ENCODE measurements at regions not wholly inside any gene's neighbourhood (a gene's known extent, or its start where the extent isn't known, plus 50 kb on each side); places are given as distances from the start of the nearest gene placed in this dataset.
"Not testable (repeated sequence)": the region's sequence is repeated elsewhere in the genome, so short reads cannot be mapped to it uniquely, and the experiment has no call there.

DNA sequence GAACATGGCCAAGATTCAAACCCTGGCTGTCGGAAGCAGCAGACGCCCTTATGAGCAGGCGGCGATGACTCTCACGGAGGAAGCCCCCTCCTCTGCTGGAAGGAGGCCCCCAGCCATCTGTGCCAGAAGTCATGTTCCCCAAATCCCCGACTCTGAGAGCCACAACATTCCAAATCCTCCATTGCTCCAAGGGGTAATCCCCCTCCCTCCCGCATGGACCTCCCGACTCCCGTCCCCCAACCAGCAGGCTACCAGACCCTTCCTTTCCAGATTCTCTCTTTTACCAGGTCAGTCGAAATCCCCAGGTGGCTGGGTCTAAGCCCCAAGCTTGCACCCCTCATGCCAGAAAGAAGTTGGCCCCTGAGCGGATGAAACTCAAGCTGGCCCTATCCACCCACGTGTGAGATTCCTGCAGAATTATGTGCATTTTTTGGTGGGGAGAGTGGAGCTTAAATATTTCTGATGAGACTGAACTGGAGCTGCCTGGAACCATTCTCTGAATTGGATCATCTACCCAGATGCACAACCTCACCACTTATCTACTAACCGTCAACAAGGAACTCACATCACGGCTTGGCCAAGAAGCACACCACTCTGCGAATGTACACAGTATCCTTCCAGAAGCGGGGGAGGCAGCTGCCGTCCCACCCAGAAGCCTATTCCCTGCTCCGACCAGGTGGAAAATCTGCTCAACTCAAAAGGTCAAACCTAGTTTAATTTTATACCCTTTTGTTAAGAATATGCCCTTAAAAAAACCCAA lies 283.5 kb downstream of the C16orf95 start:
- DNase-seq (ENCODE audit: low spot score), result no peak

DNA sequence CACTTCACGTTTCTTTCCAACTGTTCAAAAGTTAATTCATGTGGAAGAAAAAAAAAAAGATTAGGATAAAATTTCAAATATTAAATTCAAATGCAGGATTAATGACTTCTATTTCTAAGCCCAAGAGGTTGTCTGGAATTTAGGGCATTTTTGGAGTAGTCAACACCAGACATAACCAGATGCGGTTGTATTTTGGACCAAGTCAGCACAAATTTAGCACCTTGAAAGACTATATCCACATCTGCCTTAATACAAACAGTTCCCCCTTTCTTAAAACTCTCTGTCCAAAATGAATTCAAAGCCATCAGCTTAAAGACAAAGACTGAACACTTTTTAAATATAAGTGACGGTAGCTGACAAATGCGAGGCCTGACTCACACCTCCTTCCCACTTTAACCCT lies 282.9 kb downstream of the C16orf95 start:
- no peak for DNase-seq (ENCODE audit: low spot score)

DNA sequence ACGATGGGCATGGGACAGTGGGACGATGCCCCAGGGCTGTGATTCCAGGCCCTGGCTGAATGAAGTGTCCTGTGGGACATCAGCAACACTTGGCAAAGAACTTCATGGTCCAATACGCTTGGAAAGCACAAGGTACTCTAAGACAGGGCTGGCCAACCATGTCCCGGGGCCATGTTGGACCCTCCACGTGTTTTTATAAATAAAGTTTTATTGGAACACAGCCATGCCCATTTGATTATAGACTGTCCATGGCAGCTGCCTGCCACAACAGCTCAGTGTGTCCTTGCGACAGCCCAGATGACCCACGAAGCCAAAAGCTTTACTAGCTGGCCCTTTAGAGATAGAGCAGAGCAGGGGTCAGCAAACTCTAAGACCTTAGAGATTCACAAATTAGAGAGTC lies 282.1 kb downstream of the C16orf95 start:
- DNase-seq (ENCODE audit: low spot score), result no peak

GRCh38 chr16:87037012-87037411 lies 280.2 kb downstream of the C16orf95 start:
- no peak for DNase-seq (ENCODE audit: low spot score)

DNA sequence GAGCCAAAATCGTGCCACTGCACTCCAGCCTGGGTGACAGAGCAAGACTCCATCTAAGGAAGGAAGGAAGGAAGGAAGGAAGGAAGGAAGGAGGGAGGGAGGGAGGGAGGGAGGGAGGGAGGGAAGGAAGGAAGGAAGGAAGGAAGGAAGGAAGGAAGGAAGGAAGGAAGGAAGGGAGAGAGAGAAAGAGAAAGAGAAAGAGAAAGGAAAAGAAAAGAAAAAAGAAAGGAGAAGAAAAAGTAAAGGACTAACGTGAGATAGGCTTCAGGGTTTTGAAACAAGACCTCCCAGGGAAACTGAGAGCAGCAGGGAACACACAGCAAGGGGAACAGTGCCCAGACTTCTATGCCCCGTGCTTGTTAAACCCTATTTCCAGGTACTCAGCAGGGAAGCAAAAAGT lies 278.7 kb downstream of the C16orf95 start:
- DNase-seq (ENCODE audit: low spot score), result not testable (repeated sequence)

DNA sequence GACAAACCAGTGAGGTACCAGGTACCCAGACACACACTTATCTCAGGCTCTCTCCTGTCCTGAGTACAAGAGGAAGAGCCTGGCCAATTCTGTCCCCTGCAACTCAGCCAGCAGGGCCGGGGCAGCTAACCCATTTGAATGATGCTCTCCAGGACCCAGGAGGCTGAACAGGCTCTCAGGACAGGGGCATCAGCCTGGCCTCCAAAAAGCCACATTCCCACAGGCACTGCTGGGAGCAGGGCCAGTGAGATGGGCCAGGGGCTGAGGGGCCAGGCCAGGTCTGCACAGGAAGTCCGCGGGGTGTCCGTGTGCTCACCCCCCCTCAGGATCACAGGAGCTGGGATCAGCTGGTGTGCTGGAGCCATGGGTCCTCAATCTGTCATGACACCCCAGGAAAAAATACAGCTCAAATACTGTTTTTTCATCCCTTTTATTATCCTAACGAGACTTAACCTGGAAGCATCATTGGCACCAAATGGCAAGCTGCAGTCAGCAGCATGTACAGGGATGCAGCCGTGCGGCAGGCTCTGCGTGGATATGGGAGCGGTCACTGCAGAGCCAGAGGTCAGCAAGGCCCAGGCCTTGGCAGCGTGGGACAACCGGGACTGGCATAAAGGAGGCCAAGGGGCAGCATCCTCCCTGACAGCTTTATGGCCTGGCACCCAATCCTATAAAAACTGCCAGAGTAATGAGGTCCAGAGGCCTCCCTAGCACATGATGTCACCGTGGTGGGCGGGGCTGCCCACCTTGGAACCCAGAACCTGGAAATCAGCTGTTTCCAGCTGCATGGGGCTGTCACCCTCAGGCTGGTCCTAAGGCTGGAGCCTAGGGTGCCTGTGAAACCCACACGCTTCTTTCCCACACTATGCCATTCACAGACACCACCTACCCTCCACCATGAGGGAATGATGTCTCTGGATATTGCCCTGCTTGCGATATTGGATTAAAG lies 276.7 kb downstream of the C16orf95 start:
- no peak for DNase-seq (ENCODE audit: low spot score)

DNA sequence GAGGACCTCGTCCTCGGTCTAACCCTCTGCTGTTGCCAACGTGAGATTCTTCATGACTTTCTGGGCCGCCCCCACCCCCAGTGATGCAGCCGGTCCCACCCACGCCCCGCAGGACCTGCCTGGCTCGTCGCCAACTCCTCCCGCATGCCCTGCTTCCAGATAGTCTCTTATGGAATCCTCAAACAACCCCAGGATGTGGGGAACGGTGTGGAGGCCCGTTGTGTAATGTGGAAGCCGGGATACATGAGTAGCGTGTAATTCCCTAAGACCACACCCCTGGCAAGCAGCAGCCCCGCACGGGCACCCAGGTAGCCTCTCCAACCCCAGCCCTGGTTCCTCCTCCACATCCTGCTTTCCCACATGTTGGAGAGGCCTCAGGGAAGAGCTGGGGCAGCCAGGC lies 275.9 kb downstream of the C16orf95 start:
- no peak for DNase-seq (ENCODE audit: low spot score)

GRCh38 chr16:87042551-87043230 lies 274.5 kb downstream of the C16orf95 start:
- no peak for DNase-seq (ENCODE audit: low spot score)

- no peak for DNase-seq (ENCODE audit: low spot score)
Observed at GRCh38 chr16:87043231-87044031, 273.8 kb downstream of the C16orf95 start.

- DNase-seq (ENCODE audit: low spot score), result no peak
Observed at GRCh38 chr16:87044032-87044382, 273.2 kb downstream of the C16orf95 start.

DNA sequence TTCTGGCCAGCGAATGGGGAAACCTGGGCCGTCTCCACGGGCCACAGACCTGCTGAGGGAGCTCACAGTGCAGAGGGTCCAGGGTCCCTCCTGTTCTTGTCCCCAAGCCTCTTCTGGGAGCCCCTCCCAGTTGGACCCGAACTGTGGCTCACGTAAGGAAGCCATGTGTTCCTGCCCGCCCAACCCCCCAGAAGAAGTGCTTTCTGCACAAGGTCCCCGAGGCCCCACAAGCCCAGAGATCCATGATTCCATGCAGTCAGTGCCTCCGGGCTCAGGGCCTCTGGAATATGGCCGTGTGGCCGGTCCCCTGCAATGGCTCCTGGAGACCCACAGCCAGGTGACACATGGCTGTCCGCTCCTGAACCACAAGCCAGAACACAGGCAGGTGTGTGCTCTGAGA lies 272.4 kb downstream of the C16orf95 start:
- DNase-seq (ENCODE audit: low spot score), result no peak

DNA sequence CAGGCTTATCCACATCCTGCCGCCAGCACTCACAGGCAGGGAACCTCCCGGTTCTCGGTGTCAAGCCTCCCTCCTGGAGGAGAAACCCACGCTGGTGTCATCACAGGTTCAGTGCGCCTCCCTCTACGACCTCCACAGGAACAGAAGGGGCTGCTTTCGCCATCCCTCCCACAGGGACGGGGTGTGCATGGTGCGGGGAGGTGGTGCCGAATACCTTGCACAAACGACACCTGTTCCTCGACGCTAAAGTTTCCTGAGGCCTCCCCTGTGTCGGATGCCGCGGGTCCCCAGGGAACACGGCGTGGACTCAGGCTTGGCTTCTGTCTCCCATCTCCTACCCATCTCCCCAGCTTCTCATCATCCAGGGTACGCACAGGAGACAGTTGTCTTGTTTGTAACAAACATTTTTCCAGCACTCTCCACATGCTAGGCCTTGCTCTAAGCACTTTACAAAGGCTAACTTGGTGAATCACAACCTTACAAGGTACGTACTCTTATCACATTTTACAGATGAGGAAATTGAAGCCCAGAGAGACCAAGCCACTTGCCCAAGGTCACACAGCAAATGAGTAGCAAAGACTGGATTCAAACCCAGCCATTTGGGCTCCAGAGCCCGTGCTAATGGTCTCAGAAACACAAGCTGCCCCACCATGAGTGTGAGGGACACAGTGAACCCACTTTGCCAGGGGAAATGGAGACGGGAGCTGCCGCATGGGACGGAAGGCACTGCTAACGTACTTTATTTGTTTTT lies 271.6 kb downstream of the C16orf95 start:
- DNase-seq (ENCODE audit: low spot score), result no peak

DNA sequence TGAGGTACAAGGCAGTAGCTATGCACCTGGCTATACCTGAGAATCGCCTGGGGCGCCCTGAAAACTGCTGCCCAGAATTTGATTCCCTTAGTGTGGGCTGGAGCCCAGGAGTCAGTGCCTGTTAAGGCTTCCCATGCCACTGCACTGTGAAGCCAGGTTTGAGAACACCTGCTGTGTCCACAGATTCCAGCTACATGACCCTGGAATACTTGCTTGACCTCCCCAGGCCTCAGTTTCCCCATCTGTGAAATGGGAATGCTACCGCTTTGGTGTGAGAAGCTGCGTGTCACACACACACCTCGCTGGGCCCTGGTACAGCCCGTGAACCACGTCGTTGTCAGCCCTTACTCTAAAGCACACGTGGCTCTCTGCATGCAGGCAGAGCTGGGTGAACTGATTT lies 271.0 kb downstream of the C16orf95 start:
- no peak for DNase-seq (ENCODE audit: low spot score)

GRCh38 chr16:87047221-87048037 lies 269.8 kb downstream of the C16orf95 start:
- no peak for DNase-seq (ENCODE audit: low spot score)

GRCh38 chr16:87048038-87048729 lies 269.0 kb downstream of the C16orf95 start:
- no peak for DNase-seq (ENCODE audit: low spot score)

DNA sequence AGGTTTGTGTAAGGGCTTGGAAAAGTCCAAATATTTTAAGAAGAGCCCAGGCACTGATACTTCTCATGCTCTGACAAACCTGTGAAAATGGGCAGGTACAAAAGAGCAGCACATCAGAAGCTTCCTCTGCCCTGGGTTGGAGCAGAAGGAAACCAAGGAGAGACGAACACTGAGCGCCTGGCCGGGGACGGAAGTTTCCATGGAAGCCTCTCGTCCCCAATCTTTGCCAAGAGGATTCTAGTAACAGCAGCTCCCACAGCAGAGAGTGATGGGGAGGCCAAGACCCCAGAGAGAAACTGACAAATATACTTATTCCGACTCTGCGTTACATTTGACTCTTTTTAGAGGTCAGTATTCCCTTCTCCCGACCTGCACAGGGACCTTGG lies 268.5 kb downstream of the C16orf95 start:
- DNase-seq (ENCODE audit: low spot score), result no peak

DNA sequence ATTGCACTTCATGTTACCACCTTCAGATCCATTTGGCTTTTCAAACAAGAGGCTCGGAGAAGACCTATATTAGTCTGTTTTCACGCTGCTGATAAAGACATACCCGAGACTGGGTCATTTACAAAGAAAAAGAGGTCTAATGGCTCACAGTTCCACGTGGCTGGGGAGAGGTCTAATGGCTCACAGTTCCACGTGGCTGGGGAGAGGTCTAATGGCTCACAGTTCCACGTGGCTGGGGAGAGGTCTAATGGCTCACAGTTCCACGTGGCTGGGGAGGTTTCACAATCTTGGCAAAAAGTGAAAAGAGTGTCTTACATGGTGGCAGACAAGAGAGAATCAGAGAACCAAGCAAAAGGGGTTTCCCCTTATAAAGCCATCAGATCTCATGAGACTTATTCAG lies 268.0 kb downstream of the C16orf95 start:
- not testable (repeated sequence) for DNase-seq (ENCODE audit: low spot score)

- DNase-seq (ENCODE audit: low spot score), result no peak
Observed at GRCh38 chr16:87050142-87050541, 267.1 kb downstream of the C16orf95 start.

DNA sequence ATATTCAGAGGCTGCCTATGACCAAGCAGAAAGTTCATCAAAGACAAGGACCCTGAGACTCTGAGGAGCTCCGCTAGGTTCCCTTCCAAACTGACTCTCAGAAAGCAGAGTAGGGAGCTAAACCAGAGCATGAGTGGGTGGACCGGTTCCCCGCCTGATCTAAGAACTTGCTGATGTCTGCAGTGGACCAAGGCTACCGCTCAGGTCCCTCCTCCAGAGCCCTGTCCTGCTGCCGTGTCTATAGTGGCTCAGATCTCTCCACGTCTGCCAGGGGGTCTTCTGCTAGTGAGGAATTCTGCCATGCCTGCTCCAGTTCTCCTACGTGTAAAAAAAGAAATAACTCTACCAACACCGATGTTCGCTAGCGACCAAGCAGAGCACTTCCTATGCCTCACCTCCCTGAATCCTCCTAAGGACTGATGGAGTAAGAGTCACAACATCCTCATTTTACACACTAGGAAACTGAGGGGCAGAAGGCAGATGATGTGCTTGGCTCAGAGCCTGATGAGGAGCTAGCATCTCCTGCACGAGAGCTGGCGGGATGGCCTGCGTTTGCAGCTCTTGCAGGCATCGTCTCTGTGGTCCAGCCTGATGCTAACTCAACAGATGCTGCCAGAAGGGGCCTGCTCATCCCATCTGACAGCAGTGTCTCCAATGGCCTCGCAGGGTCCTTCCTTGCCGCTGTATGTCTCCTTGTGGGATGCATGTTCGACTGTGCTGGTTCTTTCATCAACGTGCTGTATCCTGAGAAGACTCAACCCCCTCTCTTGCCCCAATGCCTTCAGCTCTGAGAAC lies 265.5 kb downstream of the C16orf95 start:
- DNase-seq (ENCODE audit: low spot score), result no peak

Measured in AG08396 (cell line).